ENCODE measurements at regions not wholly inside any gene's neighbourhood (a gene's known extent, or its start where the extent isn't known, plus 50 kb on each side); places are given as distances from the start of the nearest gene placed in this dataset.

GRCh38 chr6:81950877-81951276 is 198.4 kb upstream of the TENT5A start:
- TF ChIP-seq CTCF (conservative IDR thresholded peaks at IDR 0.05; ENCODE audit: low read depth, low read length) (no peak), EZH2 (IDR thresholded peaks at IDR 0.05; ENCODE audit: low read length, unreplicated experiment) (no peak)
